GM23338 (cell line): ENCODE measurements at regions not wholly inside any gene's neighbourhood (a gene's known extent, or its start where the extent isn't known, plus 50 kb on each side); places are given as distances from the start of the nearest gene placed in this dataset.
A peak's percentile ranks its signal among the peaks of the same experiment; 100 is the strongest.

Experiments
- ATAC-seq: fragments of 200-7000 bp; cut with Tn5 transposase; 3 replicates; pipeline ENCODE4 v1.9.1; 2020
- DNase-seq: peaks from one replicate; pipeline ENCODE4 v3.0.0-alpha.2; 2015; ENCODE audit warnings: low spot score
- H2AFZ ChIP-seq: fragments of 200-600 bp; sonication (generic); 2 replicates; pipeline ENCODE4 v1.8.0; 2016; ENCODE audit warnings: antibody characterized with exemption, mild to moderate bottlenecking, moderate library complexity
- H3F3A ChIP-seq: fragments of 200-600 bp; sonication (generic); replicated peaks from 2 replicates; pipeline ENCODE4 v1.8.0; 2017; ENCODE audit warnings: antibody characterized with exemption, mixed run types, low read depth
- H3K27ac ChIP-seq: fragments of 200-600 bp; sonication (generic); 2 replicates; pipeline ENCODE4 v1.6.1; 2016; ENCODE audit warnings: low read depth
- H3K27me3 ChIP-seq: fragments of 200-600 bp; sonication (generic); 2 replicates; pipeline ENCODE4 v1.8.0; 2016; ENCODE audit warnings: mild to moderate bottlenecking, mixed run types, moderate library complexity; ENCODE audit not compliant: insufficient read depth
- H3K36me3 ChIP-seq: fragments of 200-600 bp; sonication (generic); 2 replicates; pipeline ENCODE4 v1.8.0; 2016; ENCODE audit warnings: mild to moderate bottlenecking; ENCODE audit not compliant: insufficient read depth
- H3K4me1 ChIP-seq: fragments of 200-600 bp; sonication (generic); 2 replicates; pipeline ENCODE4 v1.8.0; 2016; ENCODE audit warnings: mild to moderate bottlenecking, moderate library complexity; ENCODE audit not compliant: insufficient read depth
- H3K4me2 ChIP-seq: fragments of 200-600 bp; sonication (generic); 2 replicates; pipeline ENCODE4 v1.7.1; 2017; ENCODE audit warnings: mixed run types
- H3K4me3 ChIP-seq: fragments of 200-600 bp; sonication (generic); 2 replicates; pipeline ENCODE4 v1.6.1; 2016; ENCODE audit warnings: mixed run types
- H3K79me2 ChIP-seq: fragments of 200-600 bp; sonication (generic); replicated peaks from 2 replicates; pipeline ENCODE4 v1.8.0; 2017; ENCODE audit warnings: mild to moderate bottlenecking; ENCODE audit not compliant: insufficient read depth
- H3K9me2 ChIP-seq: fragments of 200-600 bp; sonication (generic); 2 replicates; pipeline ENCODE4 v1.8.0; 2017; ENCODE audit not compliant: insufficient read depth
- H4K20me1 ChIP-seq: fragments of 200-600 bp; sonication (generic); replicated peaks from 2 replicates; pipeline ENCODE4 v1.8.0; 2017; ENCODE audit warnings: mild to moderate bottlenecking; ENCODE audit not compliant: insufficient read depth
- H3K27ac Mint-ChIP-seq: 2 replicates; pipeline ENCODE4 v1.8.0; 2020; ENCODE audit warnings: inconsistent platforms, mild to moderate bottlenecking, moderate library complexity, mixed read lengths
- H3K27me3 Mint-ChIP-seq: 3 replicates; pipeline ENCODE4 v1.8.0; 2022; ENCODE audit warnings: low read depth, mild to moderate bottlenecking, moderate library complexity, mixed read lengths, inconsistent platforms; ENCODE audit not compliant: insufficient read depth, poor library complexity
- H3K36me3 Mint-ChIP-seq: 3 replicates; pipeline ENCODE4 v1.8.0; 2021; ENCODE audit warnings: low read depth, mild to moderate bottlenecking, inconsistent platforms, moderate library complexity, mixed read lengths
- H3K4me1 Mint-ChIP-seq: 3 replicates; pipeline ENCODE4 v1.8.0; 2020; ENCODE audit warnings: mild to moderate bottlenecking, inconsistent platforms, mixed read lengths
- H3K4me3 Mint-ChIP-seq: 3 replicates; pipeline ENCODE4 v1.8.0; 2021; ENCODE audit warnings: moderate library complexity, mild to moderate bottlenecking, inconsistent platforms, mixed read lengths
- H3K9me3 Mint-ChIP-seq: 3 replicates; pipeline ENCODE4 v1.8.0; 2020; ENCODE audit warnings: moderate library complexity, mild to moderate bottlenecking, inconsistent platforms, mixed read lengths
- CREB1 ChIP-seq: fragments of 250-450 bp; sonication (Bioruptor Pico); IDR thresholded peaks from 2 replicates; pipeline ENCODE4 v1.5.0; 2020; ENCODE audit warnings: low read depth, mild to moderate bottlenecking, moderate library complexity
- CTCF ChIP-seq, 2 experiments: fragments of 200-600 bp in 1 of 2; sonication (generic) in 1 of 2; conservative IDR thresholded peaks; 2 replicates each; pipeline versions ENCODE4 v1.5.1 to v1.6.1; 2016 to 2017; ENCODE audit warnings: antibody characterized with exemption in 2 of 2, low read depth in 2 of 2, mild to moderate bottlenecking in 2 of 2, moderate library complexity in 1 of 2
- ETS1 ChIP-seq: IDR thresholded peaks from 2 replicates; pipeline ENCODE4 v1.6.1; 2016; ENCODE audit warnings: antibody characterized with exemption
- EZH2 ChIP-seq: fragments of 200-600 bp; sonication (generic); IDR thresholded peaks from one replicate; pipeline ENCODE4 v1.8.0; 2017; ENCODE audit warnings: antibody characterized with exemption, mild to moderate bottlenecking, low read depth; ENCODE audit not compliant: unreplicated experiment
- EZH2phosphoT487 ChIP-seq: fragments of 200-600 bp; sonication (generic); IDR thresholded peaks from one replicate; pipeline ENCODE4 v1.8.1; 2018; ENCODE audit warnings: antibody characterized with exemption; ENCODE audit not compliant: unreplicated experiment
- JUNB ChIP-seq: IDR thresholded peaks from one replicate; pipeline ENCODE4 v1.6.1; 2016; ENCODE audit warnings: antibody characterized with exemption; ENCODE audit not compliant: unreplicated experiment
- NANOG ChIP-seq: IDR thresholded peaks from 2 replicates; pipeline ENCODE4 v1.6.1; 2016; ENCODE audit warnings: antibody characterized with exemption, borderline replicate concordance
- POLR2AphosphoS5 ChIP-seq: IDR thresholded peaks from 2 replicates; pipeline ENCODE4 v1.6.1; 2016; ENCODE audit warnings: antibody characterized with exemption, low read depth
- REST ChIP-seq: IDR thresholded peaks from one replicate; pipeline ENCODE4 v1.6.1; 2018; ENCODE audit warnings: antibody characterized with exemption; ENCODE audit not compliant: unreplicated experiment
- STAT1 ChIP-seq: IDR thresholded peaks from one replicate; pipeline ENCODE4 v1.6.1; 2016; ENCODE audit warnings: antibody characterized with exemption; ENCODE audit not compliant: unreplicated experiment
- ZNF114 ChIP-seq: fragments of 250-450 bp; sonication (Bioruptor Pico); IDR thresholded peaks from 2 replicates; pipeline ENCODE4 v1.5.0; 2020; ENCODE audit warnings: mild to moderate bottlenecking, moderate library complexity
- ZNF331 ChIP-seq: fragments of 250-450 bp; sonication (Bioruptor Pico); IDR thresholded peaks from 2 replicates; pipeline ENCODE4 v1.5.0; 2020; ENCODE audit warnings: low read depth, mild to moderate bottlenecking, moderate library complexity
- ZNF462 ChIP-seq: fragments of 250-450 bp; sonication (Bioruptor Pico); IDR thresholded peaks from 2 replicates; pipeline ENCODE4 v1.5.0; 2020; ENCODE audit warnings: mild to moderate bottlenecking, moderate library complexity

- Histone ChIP-seq H3K4me1 (peaks cover 8% of the 10 kb centered on the region), H3K36me3 (no peaks in the 10 kb centered on the region), H3K4me3 (no peak overlapping the region), H4K20me1 (no peaks in the 10 kb centered on the region), H3F3A (no peaks in the 10 kb centered on the region), H2AFZ (no peak overlapping the region), H3K4me2 (no peak overlapping the region), H3K27ac (peak overlapping the region; percentile 10; the same call in 1 of the 2 replicates), H3K27me3 (no peaks in the 10 kb centered on the region), H3K79me2 (no peaks in the 10 kb centered on the region), H3K9me2 (no peaks in the 10 kb centered on the region)
- H3K9me3 Mint-ChIP-seq, result peaks cover 11% of the 10 kb centered on the region; the same call in 1 of the 3 replicates
- TF ChIP-seq ZNF114 (CRISPR knock-in tag) (no peak), STAT1 (no peak), REST (no peak), POLR2AphosphoS5 (no peak), CTCF (conservative IDR thresholded peaks at IDR 0.05; ENCODE audit: low read depth in 2 of 2) (no peak), EZH2 (no peak), ZNF331 (CRISPR knock-in tag) (no peak), ZNF462 (CRISPR knock-in tag) (no peak), JUNB (no peak), ETS1 (no peak), EZH2phosphoT487 (no peak), CREB1 (CRISPR knock-in tag) (no peak), NANOG (no peak)
- DNase-seq, result no peak
- no peak overlapping the region for H3K27ac Mint-ChIP-seq
- H3K36me3 Mint-ChIP-seq, result peaks cover 12% of the 10 kb centered on the region; the same call in 1 of the 3 replicates
- ATAC-seq, result no peak
- H3K4me1 Mint-ChIP-seq, result peaks cover 14% of the 10 kb centered on the region
- H3K27me3 Mint-ChIP-seq, result no peaks in the 10 kb centered on the region
- H3K4me3 Mint-ChIP-seq, result no peak overlapping the region
These were observed 910.7 kb downstream of the TFAP2A start for GRCh38 chr6:9504191-9504590.
